ENCODE measurements at regions not wholly inside any gene's neighbourhood (a gene's known extent, or its start where the extent isn't known, plus 50 kb on each side); places are given as distances from the start of the nearest gene placed in this dataset.

DNA sequence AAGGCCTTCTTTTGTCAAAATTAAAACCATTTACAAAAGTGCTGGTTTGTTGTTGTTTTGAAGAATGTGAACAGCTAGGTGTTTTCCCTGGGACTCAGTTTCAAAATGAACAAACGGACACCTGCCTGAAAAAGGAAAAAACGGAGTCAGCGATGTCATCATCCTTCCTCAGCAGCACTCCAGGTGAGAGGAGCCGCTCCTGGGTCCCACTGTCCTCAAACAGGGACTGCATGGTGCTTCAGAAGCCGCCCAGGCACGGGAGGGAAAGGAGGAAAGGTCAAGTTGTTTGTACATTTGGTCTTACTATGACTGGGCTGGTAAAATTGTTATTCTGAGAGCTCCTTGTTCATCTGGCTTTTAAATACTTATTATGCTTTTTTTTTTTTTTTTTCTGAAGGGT, 69.0 kb upstream of the ZSWIM6 start:
- TF ChIP-seq, protein P1, sequence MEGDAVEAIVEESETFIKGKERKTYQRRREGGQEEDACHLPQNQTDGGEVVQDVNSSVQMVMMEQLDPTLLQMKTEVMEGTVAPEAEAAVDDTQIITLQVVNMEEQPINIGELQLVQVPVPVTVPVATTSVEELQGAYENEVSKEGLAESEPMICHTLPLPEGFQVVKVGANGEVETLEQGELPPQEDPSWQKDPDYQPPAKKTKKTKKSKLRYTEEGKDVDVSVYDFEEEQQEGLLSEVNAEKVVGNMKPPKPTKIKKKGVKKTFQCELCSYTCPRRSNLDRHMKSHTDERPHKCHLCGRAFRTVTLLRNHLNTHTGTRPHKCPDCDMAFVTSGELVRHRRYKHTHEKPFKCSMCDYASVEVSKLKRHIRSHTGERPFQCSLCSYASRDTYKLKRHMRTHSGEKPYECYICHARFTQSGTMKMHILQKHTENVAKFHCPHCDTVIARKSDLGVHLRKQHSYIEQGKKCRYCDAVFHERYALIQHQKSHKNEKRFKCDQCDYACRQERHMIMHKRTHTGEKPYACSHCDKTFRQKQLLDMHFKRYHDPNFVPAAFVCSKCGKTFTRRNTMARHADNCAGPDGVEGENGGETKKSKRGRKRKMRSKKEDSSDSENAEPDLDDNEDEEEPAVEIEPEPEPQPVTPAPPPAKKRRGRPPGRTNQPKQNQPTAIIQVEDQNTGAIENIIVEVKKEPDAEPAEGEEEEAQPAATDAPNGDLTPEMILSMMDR (conservative IDR thresholded peaks at IDR 0.05; ENCODE audit: low read length) = no peak
- no peak for TF ChIP-seq EZH2phosphoT487 (IDR thresholded peaks at IDR 0.05; ENCODE audit: borderline replicate concordance)
